ENCODE measurements at regions not wholly inside any gene's neighbourhood (a gene's known extent, or its start where the extent isn't known, plus 50 kb on each side); places are given as distances from the start of the nearest gene placed in this dataset.

DNA sequence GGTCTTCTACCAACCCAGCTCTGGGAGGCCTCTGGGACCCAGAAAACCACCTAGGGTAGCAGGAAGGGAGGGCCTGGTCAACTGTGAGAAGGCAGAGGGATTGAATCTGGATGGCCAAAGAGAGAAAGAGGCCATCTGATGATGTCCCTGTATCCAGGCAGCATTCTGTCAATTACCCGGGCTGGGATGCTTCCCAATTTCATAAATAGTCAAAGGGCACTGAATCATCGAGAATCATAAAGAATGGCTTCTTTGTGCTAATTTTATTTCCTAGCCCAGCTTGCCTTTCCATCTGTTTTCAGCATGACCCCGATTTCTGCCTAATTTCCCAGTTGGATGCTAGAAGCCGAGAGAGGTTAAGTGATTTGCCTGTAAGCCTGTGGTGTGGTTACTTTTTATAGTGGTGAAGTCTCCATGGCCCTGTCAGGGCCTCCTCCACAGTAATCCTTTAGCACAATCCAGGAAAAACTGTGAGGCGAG, 129.2 kb downstream of the FAM43A start:
- TF ChIP-seq, protein P1, sequence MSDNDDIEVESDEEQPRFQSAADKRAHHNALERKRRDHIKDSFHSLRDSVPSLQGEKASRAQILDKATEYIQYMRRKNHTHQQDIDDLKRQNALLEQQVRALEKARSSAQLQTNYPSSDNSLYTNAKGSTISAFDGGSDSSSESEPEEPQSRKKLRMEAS (IDR thresholded peaks at IDR 0.05) = no peak
- TF ChIP-seq EGR1 (IDR thresholded peaks at IDR 0.05) (no peak), RAD21 (IDR thresholded peaks at IDR 0.05; ENCODE audit: low read depth) (no peak), FOXM1 (IDR thresholded peaks at IDR 0.05; ENCODE audit: borderline replicate concordance, low read depth) (no peak), NFIC (IDR thresholded peaks at IDR 0.05) (no peak)
